Activated B cell treated with CpG ODN at 0.5 μM for 24 hours (primary cell): ENCODE measurements at regions not wholly inside any gene's neighbourhood (a gene's known extent, or its start where the extent isn't known, plus 50 kb on each side); places are given as distances from the start of the nearest gene placed in this dataset.

Experiments used
- ATAC-seq: fragments of 200-7000 bp; cut with Tn5 transposase; one replicate; pipeline ENCODE4 v1.10.0; 2021; ENCODE audit warnings: low read depth, mild to moderate bottlenecking, moderate library complexity
- CTCF ChIA-PET: fragments of 350-600 bp; sonication (Branson Sonifier 250); formaldehyde crosslinking; loops from one replicate; lab custom pipeline; 2021; ENCODE audit warnings: antibody characterized with exemption; lab: Charles Lee
- POLR2A ChIA-PET: fragments of 350-600 bp; sonication (Branson Sonifier 250); formaldehyde crosslinking; loops from one replicate; lab custom pipeline; 2021; ENCODE audit warnings: antibody characterized with exemption; lab: Charles Lee
- DNase-seq: peaks from one replicate; pipeline ENCODE4 v3.0.0; 2022
- H3K27ac Mint-ChIP-seq: one replicate; pipeline ENCODE4 v1.8.0; 2020; ENCODE audit warnings: mixed read lengths
- H3K27me3 Mint-ChIP-seq: one replicate; pipeline ENCODE4 v1.8.0; 2021; ENCODE audit warnings: mixed read lengths
- H3K36me3 Mint-ChIP-seq: one replicate; pipeline ENCODE4 v1.8.0; 2021; ENCODE audit warnings: low read depth, mixed read lengths
- H3K4me1 Mint-ChIP-seq: one replicate; pipeline ENCODE4 v1.8.0; 2021; ENCODE audit warnings: mixed read lengths
- H3K4me3 Mint-ChIP-seq: one replicate; pipeline ENCODE4 v1.8.0; 2020; ENCODE audit warnings: mild to moderate bottlenecking, mixed read lengths
- H3K9me3 Mint-ChIP-seq: one replicate; pipeline ENCODE4 v1.8.0; 2020; ENCODE audit warnings: mixed read lengths
- CTCF ChIP-seq: fragments of 200-600 bp; IDR thresholded peaks from one replicate; pipeline ENCODE4 v1.8.0; 2022; ENCODE audit warnings: antibody characterized with exemption, mild to moderate bottlenecking
- intact Hi-C: fragments of 100-400 bp; cut with micrococcal nuclease; formaldehyde crosslinking; loops from one replicate; pipeline ENCODE4 v1.15.1; 2024

DNA sequence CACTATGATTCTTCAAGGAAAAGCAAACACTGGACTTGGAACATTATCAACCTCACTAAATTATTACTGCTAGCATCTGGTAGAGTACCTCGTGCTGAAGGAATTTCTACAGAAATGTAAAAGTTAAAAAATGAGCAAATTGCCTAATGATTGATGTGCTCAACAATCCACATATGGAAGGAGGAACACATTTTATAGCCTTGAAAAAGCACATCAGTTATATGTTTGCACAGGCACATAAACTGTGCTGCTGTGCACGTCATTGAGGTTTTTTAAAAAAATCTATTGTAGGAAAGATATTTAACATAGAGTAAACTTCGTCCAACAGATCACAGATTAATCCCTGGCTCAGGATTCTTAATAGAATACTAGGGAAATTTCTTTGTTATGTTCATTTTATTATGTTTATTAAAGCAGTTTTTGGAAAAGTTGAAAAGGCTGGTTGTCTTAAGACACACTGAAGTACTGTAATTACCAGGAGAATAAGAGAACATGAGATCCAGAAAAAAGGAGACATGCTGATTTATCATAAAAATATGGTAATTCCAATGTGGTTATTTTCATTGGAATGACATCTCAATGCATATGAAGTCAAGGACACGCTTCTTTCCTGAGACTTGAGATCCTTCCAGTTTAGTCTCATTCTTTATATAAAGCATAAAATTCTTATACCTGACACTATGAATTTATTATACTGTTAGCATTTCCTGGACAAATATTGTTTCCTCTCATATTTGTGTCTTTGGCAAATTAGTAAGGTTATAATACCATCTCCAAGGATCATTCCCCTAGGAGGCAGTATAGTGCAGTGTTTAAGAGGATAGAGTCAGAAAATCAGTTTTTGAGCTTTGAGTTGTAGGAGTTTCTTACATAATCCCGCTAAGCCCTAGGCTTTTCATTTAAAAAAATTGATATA lies 511.1 kb downstream of the TENT5A start:
- no peak for ATAC-seq
- Mint-ChIP-seq H3K4me1 (no peaks in the 10 kb centered on the region), H3K9me3 (no peaks in the 10 kb centered on the region), H3K36me3 (no peaks in the 10 kb centered on the region), H3K4me3 (no peak overlapping the region), H3K27me3 (no peaks in the 10 kb centered on the region), H3K27ac (no peak overlapping the region)
- intact Hi-C loops = loop anchor here (5.0 kb wide), 1 partner anchor 511 kb away; the partner anchor contains the start of gene TENT5A
- TF ChIP-seq CTCF = no peak
- POLR2A ChIA-PET = no interaction called here
- CTCF ChIA-PET = interaction anchor here (1.0 kb wide), 1 partner anchor 799 kb away, joined by 4 read pairs; no protein-coding TSS in a partner anchor
- DNase-seq = no peak

DNA sequence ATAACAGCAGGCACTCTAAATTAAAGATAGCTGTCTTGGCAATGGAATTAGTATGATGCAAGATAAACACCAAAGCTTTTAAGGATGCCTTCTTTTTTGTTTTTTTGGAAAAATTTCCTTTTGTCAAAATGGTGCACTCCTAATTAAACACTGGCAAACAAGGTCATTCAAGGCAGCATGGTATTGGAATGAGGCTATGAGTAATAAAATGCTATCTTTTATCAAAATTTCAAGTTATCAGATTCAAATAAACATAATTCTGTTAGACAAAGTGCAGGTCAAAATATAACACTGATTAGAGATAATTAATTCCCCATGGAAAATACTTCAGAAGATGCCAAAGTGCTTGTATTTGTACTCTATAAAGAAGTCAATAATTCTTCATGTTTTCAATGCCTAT lies 514.1 kb downstream of the TENT5A start:
- H3K4me1 Mint-ChIP-seq = no peaks in the 10 kb centered on the region

DNA sequence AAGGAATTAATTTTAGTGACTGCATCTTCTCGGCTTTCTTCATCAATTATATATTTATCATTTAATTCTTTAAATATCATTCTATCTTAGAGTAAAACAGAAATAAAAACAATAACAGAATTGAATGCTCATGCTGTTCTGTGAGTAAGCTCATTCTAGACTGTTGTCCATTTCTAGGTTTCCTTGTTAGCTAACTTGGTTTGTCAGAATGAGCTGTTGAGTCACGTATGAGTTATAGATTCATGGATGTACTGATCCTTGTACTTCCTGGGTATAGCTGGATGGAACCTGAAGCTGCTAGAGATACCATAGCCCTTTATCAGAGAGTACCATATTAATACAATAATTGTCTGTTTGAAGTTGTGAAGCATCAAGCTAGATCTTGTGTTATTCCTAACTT lies 515.3 kb downstream of the TENT5A start:
- ATAC-seq (no peak), DNase-seq (no peak)
- POLR2A ChIA-PET = no interaction called here
- CTCF ChIA-PET = no interaction called here
- H3K27ac Mint-ChIP-seq = no peak overlapping the region
- H3K27me3 Mint-ChIP-seq = no peaks in the 10 kb centered on the region
- intact Hi-C loops = no loop called here
- H3K9me3 Mint-ChIP-seq = no peaks in the 10 kb centered on the region
- no peak overlapping the region for H3K4me3 Mint-ChIP-seq
- no peaks in the 10 kb centered on the region for H3K4me1 Mint-ChIP-seq
- H3K36me3 Mint-ChIP-seq = no peaks in the 10 kb centered on the region
- no peak for TF ChIP-seq CTCF

More for the DNA sequence above, 514.1 kb downstream of the TENT5A start:
- ChIA-PET POLR2A (no interaction called here), CTCF (no interaction called here)
- DNase-seq (no peak), ATAC-seq (no peak)
- intact Hi-C loops = no loop called here
- Mint-ChIP-seq H3K27me3 (no peaks in the 10 kb centered on the region), H3K9me3 (no peaks in the 10 kb centered on the region), H3K4me3 (no peak overlapping the region), H3K36me3 (no peaks in the 10 kb centered on the region), H3K27ac (no peak overlapping the region)
- no peak for TF ChIP-seq CTCF

DNA sequence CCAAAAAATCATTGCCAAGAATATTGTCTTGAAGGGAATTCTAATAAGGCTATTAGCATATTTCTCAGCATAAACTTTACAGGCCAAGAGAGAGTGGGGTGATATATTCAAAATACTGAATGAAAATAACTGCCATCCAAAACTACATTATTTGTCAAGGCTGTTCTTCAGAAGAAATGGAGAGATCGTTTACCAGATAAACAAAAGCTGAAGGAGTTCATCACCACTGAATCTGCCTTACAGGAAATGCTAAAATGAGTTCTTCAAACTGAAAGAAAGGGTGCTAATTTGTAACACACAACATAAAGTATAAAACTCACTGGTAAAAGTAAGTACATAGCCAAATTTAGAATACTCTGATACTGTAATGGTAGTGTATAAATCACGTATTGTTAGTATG lies 517.0 kb downstream of the TENT5A start:
- no peaks in the 10 kb centered on the region for H3K4me1 Mint-ChIP-seq
- CTCF ChIA-PET = no interaction called here
- H3K36me3 Mint-ChIP-seq = no peaks in the 10 kb centered on the region
- no peaks in the 10 kb centered on the region for H3K27me3 Mint-ChIP-seq
- no peak overlapping the region for H3K27ac Mint-ChIP-seq
- H3K4me3 Mint-ChIP-seq = no peak overlapping the region
- no peak for DNase-seq
- TF ChIP-seq CTCF = no peak
- intact Hi-C loops = no loop called here
- POLR2A ChIA-PET = no interaction called here
- ATAC-seq = no peak
- no peaks in the 10 kb centered on the region for H3K9me3 Mint-ChIP-seq

- no peaks in the 10 kb centered on the region for H3K9me3 Mint-ChIP-seq
- intact Hi-C loops = no loop called here
- POLR2A ChIA-PET = no interaction called here
Measured at GRCh38 chr6:81233990-81234389, 518.5 kb downstream of the TENT5A start.

More at GRCh38 chr6:81233990-81234389, 518.5 kb downstream of the TENT5A start:
- H3K4me3 Mint-ChIP-seq = no peak overlapping the region
- ATAC-seq (no peak), DNase-seq (no peak)
- H3K27me3 Mint-ChIP-seq = no peaks in the 10 kb centered on the region
- no peak overlapping the region for H3K27ac Mint-ChIP-seq
- CTCF ChIA-PET = no interaction called here
- TF ChIP-seq CTCF = no peak
- no peaks in the 10 kb centered on the region for H3K36me3 Mint-ChIP-seq
- no peaks in the 10 kb centered on the region for H3K4me1 Mint-ChIP-seq
